OCI-LY1 (cell line): ENCODE measurements at regions not wholly inside any gene's neighbourhood (a gene's known extent, or its start where the extent isn't known, plus 50 kb on each side); places are given as distances from the start of the nearest gene placed in this dataset.
"Not testable (repeated sequence)": the region's sequence is repeated elsewhere in the genome, so short reads cannot be mapped to it uniquely, and the experiment has no call there.

Source experiments
- H2AFZ ChIP-seq: fragments of 200-600 bp; sonication (generic), shearing (Covaris generic); 2 replicates; pipeline ENCODE4 v1.6.0; 2014; ENCODE audit warnings: antibody characterized with exemption, mild to moderate bottlenecking, low read length
- H3F3A ChIP-seq: fragments of 200-600 bp; sonication (generic), shearing (Covaris generic); 2 replicates; pipeline ENCODE4 v1.6.0; 2014; ENCODE audit warnings: mild to moderate bottlenecking, antibody characterized with exemption, low read length, moderate library complexity; ENCODE audit not compliant: insufficient read depth
- H3K27ac ChIP-seq: fragments of 200-600 bp; sonication (generic); 2 replicates; pipeline ENCODE4 v1.5.1; 2014; ENCODE audit warnings: low read length, mixed run types, mild to moderate bottlenecking, low read depth; ENCODE audit not compliant: poor library complexity, severe bottlenecking
- H3K27me3 ChIP-seq: fragments of 200-600 bp; sonication (generic); 2 replicates; pipeline ENCODE4 v1.6.0; 2014; ENCODE audit warnings: antibody characterized with exemption, mild to moderate bottlenecking, low read length, moderate library complexity; ENCODE audit not compliant: insufficient read depth
- H3K36me3 ChIP-seq: fragments of 200-600 bp; sonication (generic); 2 replicates; pipeline ENCODE4 v1.6.1; 2014; ENCODE audit warnings: mild to moderate bottlenecking, antibody characterized with exemption, low read length, moderate library complexity, mixed read lengths; ENCODE audit not compliant: insufficient read depth
- H3K4me1 ChIP-seq: fragments of 200-600 bp; sonication (generic); 2 replicates; pipeline ENCODE4 v1.5.1; 2014; ENCODE audit warnings: mild to moderate bottlenecking, low read length, moderate library complexity; ENCODE audit not compliant: insufficient read depth, severe bottlenecking
- H3K4me2 ChIP-seq: fragments of 200-600 bp; sonication (generic), shearing (Covaris generic); 2 replicates; pipeline ENCODE4 v1.6.1; 2014; ENCODE audit warnings: low read length
- H3K4me3 ChIP-seq: fragments of 200-600 bp; sonication (generic); 2 replicates; pipeline ENCODE4 v1.5.1; 2014; ENCODE audit warnings: low read length, low read depth, mild to moderate bottlenecking, mixed read lengths; ENCODE audit not compliant: poor library complexity, severe bottlenecking
- H3K79me2 ChIP-seq: fragments of 200-600 bp; shearing (Covaris generic); 2 replicates; pipeline ENCODE4 v1.6.1; 2016; ENCODE audit warnings: mixed run types, low read length, mixed read lengths; ENCODE audit not compliant: insufficient read depth
- H3K9ac ChIP-seq: fragments of 200-600 bp; sonication (generic), shearing (Covaris generic); 2 replicates; pipeline ENCODE4 v1.6.1; 2014; ENCODE audit warnings: mild to moderate bottlenecking, low read length, mixed read lengths
- H3K9me2 ChIP-seq: fragments of 200-600 bp; sonication (generic), shearing (Covaris generic); 2 replicates; pipeline ENCODE4 v1.6.1; 2014; ENCODE audit warnings: low read depth, mild to moderate bottlenecking, low read length, mixed read lengths
- H3K9me3 ChIP-seq: fragments of 200-600 bp; shearing (Covaris generic); 2 replicates; pipeline ENCODE4 v1.6.1; 2014; ENCODE audit warnings: low read length, mixed read lengths
- H4K20me1 ChIP-seq: fragments of 200-600 bp; sonication (generic), shearing (Covaris generic); 2 replicates; pipeline ENCODE4 v1.6.0; 2016; ENCODE audit warnings: mild to moderate bottlenecking, low read length; ENCODE audit not compliant: insufficient read depth
- CTCF ChIP-seq: fragments of 200-600 bp; sonication (generic), shearing (Covaris generic); IDR thresholded peaks from 2 replicates; pipeline ENCODE4 v1.5.1; 2017; ENCODE audit warnings: mild to moderate bottlenecking, antibody characterized with exemption, low read length, moderate library complexity, mixed read lengths
- EZH2 ChIP-seq: fragments of 200-600 bp; sonication (generic), shearing (Covaris generic); IDR thresholded peaks from 2 replicates; pipeline ENCODE4 v1.8.0; 2017; ENCODE audit warnings: borderline replicate concordance, mixed run types, mild to moderate bottlenecking, antibody characterized with exemption, low read length, moderate library complexity, mixed read lengths

DNA sequence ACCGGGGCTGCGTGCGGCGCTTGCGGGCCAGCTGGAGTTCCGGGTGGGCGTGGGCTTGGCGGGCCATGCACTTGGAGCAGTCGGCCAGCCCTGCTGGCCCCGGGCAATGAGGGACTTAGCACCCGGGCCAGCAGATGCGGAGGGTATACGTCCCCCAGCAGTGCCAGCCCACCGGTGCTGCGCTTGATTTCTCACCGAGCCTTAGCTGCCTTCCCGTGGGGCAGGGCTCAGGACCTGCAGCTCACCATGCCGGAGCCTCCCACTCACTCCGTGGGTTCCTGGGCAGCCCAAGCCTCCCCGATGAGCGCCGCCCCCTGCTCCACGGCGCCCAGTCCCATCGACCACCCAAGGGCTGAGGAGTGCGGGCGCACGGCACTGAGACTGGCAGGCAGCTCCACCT lies 51.4 kb upstream of the INPP4B start:
- not testable (repeated sequence) for H3K27ac ChIP-seq, H3K9me2 ChIP-seq, H3K36me3 ChIP-seq, H3K4me1 ChIP-seq, H3F3A ChIP-seq, H3K79me2 ChIP-seq, H3K4me3 ChIP-seq, H3K9ac ChIP-seq, H2AFZ ChIP-seq, H3K27me3 ChIP-seq, H3K9me3 ChIP-seq, H3K4me2 ChIP-seq, H4K20me1 ChIP-seq

DNA sequence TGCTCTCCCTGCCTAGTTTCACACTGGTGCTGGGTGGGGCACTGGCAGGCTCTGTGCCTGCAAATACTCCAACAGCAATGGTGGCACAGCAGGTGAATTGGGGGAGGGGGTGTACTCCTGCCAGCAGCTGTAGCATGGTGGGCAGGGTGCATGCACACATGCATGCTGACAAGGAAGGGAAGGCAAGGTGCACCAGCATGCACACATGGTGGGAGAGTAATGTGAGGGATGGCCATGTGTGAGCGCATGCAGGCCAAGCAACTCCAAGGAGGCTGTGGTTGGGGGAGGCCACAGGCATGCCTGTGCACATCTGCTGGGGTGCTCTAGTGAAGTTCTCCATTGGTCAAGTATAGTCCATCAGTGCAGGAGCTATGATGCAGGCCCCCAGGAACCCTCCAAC lies 54.5 kb upstream of the INPP4B start:
- Histone ChIP-seq H2AFZ (no peak overlapping the region), H3K9me2 (no peaks in the 10 kb centered on the region), H3K9me3 (no peaks in the 10 kb centered on the region), H3K4me1 (no peaks in the 10 kb centered on the region), H3F3A (no peaks in the 10 kb centered on the region), H4K20me1 (no peaks in the 10 kb centered on the region), H3K36me3 (no peaks in the 10 kb centered on the region), H3K4me3 (no peak overlapping the region), H3K27ac (no peak overlapping the region), H3K4me2 (no peak overlapping the region), H3K79me2 (no peaks in the 10 kb centered on the region), H3K9ac (no peak overlapping the region), H3K27me3 (no peaks in the 10 kb centered on the region)
- no peak for TF ChIP-seq CTCF
- TF ChIP-seq EZH2 = no peak

- no peaks in the 10 kb centered on the region for H3K9me3 ChIP-seq
- no peak overlapping the region for H3K4me2 ChIP-seq
Measured at GRCh38 chr4:142901166-142901662, 55.1 kb upstream of the INPP4B start.

GRCh38 chr4:142903617-142904016 lies 57.5 kb upstream of the INPP4B start:
- not testable (repeated sequence) for H4K20me1 ChIP-seq, H3K4me1 ChIP-seq, H3K9ac ChIP-seq, H3K36me3 ChIP-seq, H3K4me2 ChIP-seq, H3K27ac ChIP-seq, H3K27me3 ChIP-seq, H3K4me3 ChIP-seq, H2AFZ ChIP-seq, H3F3A ChIP-seq, H3K79me2 ChIP-seq, H3K9me2 ChIP-seq, H3K9me3 ChIP-seq

More at GRCh38 chr4:142901166-142901662, 55.1 kb upstream of the INPP4B start:
- Histone ChIP-seq H3K36me3 (no peaks in the 10 kb centered on the region), H3K9me2 (no peaks in the 10 kb centered on the region), H3K4me1 (no peaks in the 10 kb centered on the region), H3K79me2 (no peaks in the 10 kb centered on the region), H2AFZ (no peak overlapping the region), H4K20me1 (no peaks in the 10 kb centered on the region), H3F3A (no peaks in the 10 kb centered on the region), H3K27me3 (no peaks in the 10 kb centered on the region), H3K4me3 (no peak overlapping the region), H3K9ac (no peak overlapping the region), H3K27ac (no peak overlapping the region)
- TF ChIP-seq CTCF (no peak), EZH2 (no peak)
